CD14-positive monocyte (primary cell): ENCODE measurements at regions not wholly inside any gene's neighbourhood (a gene's known extent, or its start where the extent isn't known, plus 50 kb on each side); places are given as distances from the start of the nearest gene placed in this dataset.

Source experiments
- DNase-seq, 3 donors: peaks; one replicate each; pipeline ENCODE4 v3.0.0-alpha.2; 2011 to 2022
- H2AFZ ChIP-seq: 2 replicates; pipeline ENCODE4 v1.6.0; 2012; ENCODE audit warnings: mild to moderate bottlenecking, low read depth, low read length, inconsistent platforms; ENCODE audit not compliant: insufficient read depth, poor library complexity, severe bottlenecking
- H3K27ac ChIP-seq, 2 donors: 1 replicate in 1 of 2; 2 replicates in 1 of 2; pipeline ENCODE4 v1.5.1; 2012 to 2013; ENCODE audit warnings: low read length in 2 of 2, control low read depth in 1 of 2, inconsistent platforms in 1 of 2, low read depth in 1 of 2, mild to moderate bottlenecking in 1 of 2
- H3K27me3 ChIP-seq, 2 donors: one replicate each; pipeline versions ENCODE4 v1.6.0 to v1.6.1; 2011 to 2013; ENCODE audit warnings: low read length in 2 of 2; ENCODE audit not compliant: control insufficient read depth in 2 of 2, insufficient read depth in 2 of 2
- H3K36me3 ChIP-seq, 2 donors: replicated peaks in 1 of 2; 1 replicate in 1 of 2; 2 replicates in 1 of 2; pipeline versions ENCODE4 v1.5.1 to v1.6.1; 2012 to 2013; ENCODE audit warnings: low read length in 2 of 2, control low read depth in 1 of 2, inconsistent platforms in 1 of 2, mild to moderate bottlenecking in 1 of 2; ENCODE audit not compliant: insufficient read depth in 2 of 2, control insufficient read depth in 1 of 2
- H3K4me1 ChIP-seq, 2 donors: 1 replicate in 1 of 2; 2 replicates in 1 of 2; pipeline versions ENCODE4 v1.5.1 to v1.6.1; 2012 to 2013; ENCODE audit warnings: low read length in 2 of 2, control low read depth in 1 of 2, inconsistent platforms in 1 of 2, mild to moderate bottlenecking in 1 of 2, moderate library complexity in 1 of 2; ENCODE audit not compliant: insufficient read depth in 2 of 2, control insufficient read depth in 1 of 2
- H3K4me2 ChIP-seq: replicated peaks from 2 replicates; pipeline ENCODE3; 2012; ENCODE audit warnings: low read length, moderate library complexity, mild to moderate bottlenecking; ENCODE audit not compliant: poor library complexity, severe bottlenecking; ENCODE audit errors: extremely low read depth
- H3K4me3 ChIP-seq, 3 experiments: fragments of 200-600 bp in 1 of 3; sonication (generic) in 1 of 3; replicated peaks in 1 of 3; 1 replicate in 2 of 3; 2 replicates in 1 of 3; pipeline ENCODE4 v1.5.1; 2011 to 2013; ENCODE audit warnings: low read length in 3 of 3, mild to moderate bottlenecking in 3 of 3, control low read depth in 2 of 3, low read depth in 2 of 3, inconsistent platforms in 1 of 3, moderate library complexity in 1 of 3
- H3K79me2 ChIP-seq: 2 replicates; pipeline ENCODE4 v1.6.0; 2012; ENCODE audit warnings: mild to moderate bottlenecking, control low read depth, inconsistent platforms, low read length, moderate library complexity; ENCODE audit not compliant: insufficient read depth
- H3K9ac ChIP-seq: 2 replicates; pipeline ENCODE4 v1.6.0; 2017; ENCODE audit warnings: low read length, mild to moderate bottlenecking; ENCODE audit not compliant: insufficient read depth, poor library complexity, severe bottlenecking
- H3K9me3 ChIP-seq, 2 donors: replicated peaks in 1 of 2; 1 replicate in 1 of 2; 2 replicates in 1 of 2; pipeline versions ENCODE4 v1.5.1 to v1.6.1; 2012 to 2013; ENCODE audit warnings: low read length in 2 of 2, control low read depth in 1 of 2; ENCODE audit not compliant: control insufficient read depth in 1 of 2, insufficient read depth in 1 of 2
- H4K20me1 ChIP-seq: 2 replicates; pipeline ENCODE4 v1.6.0; 2012; ENCODE audit warnings: mild to moderate bottlenecking, low read length, control low read depth, moderate library complexity; ENCODE audit not compliant: insufficient read depth
- H3K27ac Mint-ChIP-seq, 7 donors: one replicate each; pipeline ENCODE4 v1.8.0; 2020; ENCODE audit warnings: mild to moderate bottlenecking in 7 of 7, mixed read lengths in 7 of 7, moderate library complexity in 6 of 7, inconsistent platforms in 2 of 7
- H3K27me3 Mint-ChIP-seq, 3 donors: one replicate each; pipeline ENCODE4 v1.8.0; 2021 to 2022; ENCODE audit warnings: low read depth in 3 of 3, mild to moderate bottlenecking in 3 of 3, mixed read lengths in 3 of 3, moderate library complexity in 3 of 3, inconsistent platforms in 1 of 3
- H3K36me3 Mint-ChIP-seq, 2 donors: one replicate each; pipeline ENCODE4 v1.8.0; 2020; ENCODE audit warnings: mixed read lengths in 2 of 2, inconsistent platforms in 1 of 2, mild to moderate bottlenecking in 1 of 2
- H3K4me1 Mint-ChIP-seq: one replicate; pipeline ENCODE4 v1.8.0; 2020; ENCODE audit warnings: mild to moderate bottlenecking, mixed read lengths
- H3K4me3 Mint-ChIP-seq, 2 donors: one replicate each; pipeline ENCODE4 v1.8.0; 2020; ENCODE audit warnings: mild to moderate bottlenecking in 2 of 2, mixed read lengths in 2 of 2, moderate library complexity in 1 of 2
- H3K9me3 Mint-ChIP-seq, 7 donors: one replicate each; pipeline ENCODE4 v1.8.0; 2020 to 2022; ENCODE audit warnings: mixed read lengths in 7 of 7, mild to moderate bottlenecking in 6 of 7, moderate library complexity in 6 of 7, inconsistent platforms in 2 of 7
- CTCF ChIP-seq: fragments of 200-600 bp; IDR thresholded peaks from one replicate; pipeline ENCODE4 v1.8.0; 2022; ENCODE audit warnings: antibody characterized with exemption, mild to moderate bottlenecking
- WGBS: methylation state at CpG from one replicate; pipeline ENCODE4 v1.1.5; 2013; ENCODE audit warnings: missing lambda C conversion rate; ENCODE audit not compliant: insufficient coverage; 5-methylcytosine and 5-hydroxymethylcytosine counted together
- intact Hi-C, 2 donors: fragments of 100-400 bp; cut with micrococcal nuclease; formaldehyde crosslinking; loops; one replicate each; pipeline versions ENCODE4 v1.15.0 to v1.15.1; 2023

GRCh38 chr12:33052141-33053051 lies 155.8 kb upstream of the PKP2 start:
- Histone ChIP-seq H3K9ac (no peak overlapping the region), H4K20me1 (no peaks in the 10 kb centered on the region), H3K9me3 (peaks cover 4 to 11% of the 10 kb centered on the region in 2 donors), H3K4me1 (no peaks in the 10 kb centered on the region), H3K4me3 (no peak overlapping the region), H3K4me2 (no peak overlapping the region), H2AFZ (no peak overlapping the region), H3K27me3 (no peaks in the 10 kb centered on the region), H3K36me3 (no peaks in the 10 kb centered on the region), H3K27ac (no peak overlapping the region), H3K79me2 (no peaks in the 10 kb centered on the region)
- WGBS: 95% methylated on average over 40 of the region's 41 CpGs
- no peak for TF ChIP-seq CTCF
- Mint-ChIP-seq H3K27me3 (peaks cover 0 to 2% (median 1%) of the 10 kb centered on the region in 3 donors), H3K36me3 (no peaks in the 10 kb centered on the region), H3K9me3 (peaks cover 0 to 12% (median 2%) of the 10 kb centered on the region in 7 donors), H3K4me3 (no peak overlapping the region), H3K27ac (no peak overlapping the region), H3K4me1 (no peaks in the 10 kb centered on the region)
- no peak for DNase-seq
- intact Hi-C loops: no loop called here

GRCh38 chr12:33047666-33048065 lies 151.1 kb upstream of the PKP2 start:
- peaks cover 0 to 4% (median 1%) of the 10 kb centered on the region in 3 donors for H3K27me3 Mint-ChIP-seq
- Histone ChIP-seq H3K79me2 (no peaks in the 10 kb centered on the region), H4K20me1 (no peaks in the 10 kb centered on the region), H3K36me3 (no peaks in the 10 kb centered on the region), H3K4me3 (no peak overlapping the region), H3K27me3 (no peaks in the 10 kb centered on the region), H3K9ac (no peak overlapping the region), H3K4me1 (no peaks in the 10 kb centered on the region), H3K27ac (no peak overlapping the region), H2AFZ (no peak overlapping the region), H3K9me3 (peaks cover 4 to 7% of the 10 kb centered on the region in 2 donors), H3K4me2 (no peak overlapping the region)
- intact Hi-C loops: no loop called here
- no peak for DNase-seq
- WGBS: no CpG with 5 or more reads among the region's 4 CpGs
- H3K27ac Mint-ChIP-seq: no peak overlapping the region
- TF ChIP-seq CTCF: no peak
- H3K4me1 Mint-ChIP-seq: no peaks in the 10 kb centered on the region
- peaks cover 0 to 7% (median 0%) of the 10 kb centered on the region in 7 donors for H3K9me3 Mint-ChIP-seq
- H3K36me3 Mint-ChIP-seq: no peaks in the 10 kb centered on the region
- no peak overlapping the region for H3K4me3 Mint-ChIP-seq
